HepG2 (cell line): ENCODE measurements at regions not wholly inside any gene's neighbourhood (a gene's known extent, or its start where the extent isn't known, plus 50 kb on each side); places are given as distances from the start of the nearest gene placed in this dataset.

Source experiments
- ARHGAP35 ChIP-seq: sonication (generic); formaldehyde crosslinking; IDR thresholded peaks from 2 replicates; pipeline ENCODE4 v1.9.0; 2022; ENCODE audit warnings: mild to moderate bottlenecking, inconsistent platforms, moderate library complexity, missing genetic modification reagents, borderline replicate concordance
- BCLAF1 ChIP-seq: fragments of 450-650 bp; IDR thresholded peaks from 2 replicates; pipeline ENCODE4 v1.6.1; 2017; ENCODE audit warnings: mild to moderate bottlenecking
- FOXM1 ChIP-seq: sonication (generic); formaldehyde crosslinking; IDR thresholded peaks from 2 replicates; pipeline ENCODE4 v1.5.0; 2020; ENCODE audit warnings: missing genetic modification reagents
- HHEX ChIP-seq: IDR thresholded peaks from 2 replicates; pipeline ENCODE4 v1.6.1; 2016; ENCODE audit warnings: control low read depth
- KAT2B ChIP-seq: fragments of 150-350 bp; IDR thresholded peaks from 2 replicates; pipeline ENCODE4 v1.6.1; 2014; ENCODE audit warnings: low read depth, low read length, borderline replicate concordance
- KLF16 ChIP-seq, 2 experiments: sonication (generic) in 1 of 2; formaldehyde crosslinking in 1 of 2; IDR thresholded peaks; 2 replicates each; pipeline versions ENCODE4 v1.6.1 to v1.8.0; 2016 to 2023; ENCODE audit warnings: missing genetic modification reagents in 2 of 2, missing compliant biosample characterization in 1 of 2
- PRPF4 ChIP-seq: fragments of 200-400 bp; formaldehyde crosslinking; IDR thresholded peaks from 2 replicates; pipeline ENCODE4 v1.6.1; 2016; ENCODE audit warnings: low read length, low read depth; ENCODE audit not compliant: poor library complexity, severe bottlenecking
- RBM22 ChIP-seq: fragments of 200-400 bp; formaldehyde crosslinking; optimal IDR thresholded peaks from 2 replicates; pipeline ENCODE3; 2017; ENCODE audit warnings: mild to moderate bottlenecking, low read length, moderate library complexity
- RELA ChIP-seq: sonication (generic); formaldehyde crosslinking; IDR thresholded peaks from 2 replicates; pipeline ENCODE4 v1.4.0; 2020; ENCODE audit warnings: missing genetic modification reagents
- SP140L ChIP-seq: sonication (generic); formaldehyde crosslinking; IDR thresholded peaks from 2 replicates; pipeline ENCODE4 v1.4.0; 2020; ENCODE audit warnings: missing genetic modification reagents, borderline replicate concordance
- THAP9 ChIP-seq: sonication (generic); formaldehyde crosslinking; IDR thresholded peaks from 2 replicates; pipeline ENCODE4; 2020; ENCODE audit warnings: missing genetic modification reagents, mild to moderate bottlenecking, borderline replicate concordance
- WIZ ChIP-seq: sonication (generic); formaldehyde crosslinking; IDR thresholded peaks from 2 replicates; pipeline ENCODE4 v1.5.1; 2020; ENCODE audit warnings: mild to moderate bottlenecking, missing genetic modification reagents
- ZBTB7B ChIP-seq: sonication (generic); formaldehyde crosslinking; IDR thresholded peaks from 2 replicates; pipeline ENCODE4 v1.4.0; 2020; ENCODE audit warnings: missing genetic modification reagents
- ZMYM3 ChIP-seq: sonication (generic); formaldehyde crosslinking; IDR thresholded peaks from 2 replicates; pipeline ENCODE4 v1.5.1; 2020; ENCODE audit warnings: mild to moderate bottlenecking, missing genetic modification reagents
- ZNF354B ChIP-seq: sonication (generic); formaldehyde crosslinking; IDR thresholded peaks from 2 replicates; pipeline ENCODE4 v1.8.0; 2022; ENCODE audit warnings: mild to moderate bottlenecking, missing genetic modification reagents
- ZNF460 ChIP-seq: sonication (generic); formaldehyde crosslinking; IDR thresholded peaks from 2 replicates; pipeline ENCODE4 v1.5.1; 2020; ENCODE audit warnings: missing genetic modification reagents, mild to moderate bottlenecking, borderline replicate concordance
- ZNF572 ChIP-seq: sonication (generic); formaldehyde crosslinking; IDR thresholded peaks from 2 replicates; pipeline ENCODE4 v1.5.1; 2020; ENCODE audit warnings: mild to moderate bottlenecking, missing genetic modification reagents
- ZSCAN25 ChIP-seq: sonication (generic); formaldehyde crosslinking; IDR thresholded peaks from 2 replicates; pipeline ENCODE4 v1.8.0; 2022; ENCODE audit warnings: mild to moderate bottlenecking, missing genetic modification reagents
- TF ChIP-seq, protein P1 (sequence below): sonication (generic); formaldehyde crosslinking; IDR thresholded peaks from 2 replicates; pipeline ENCODE4 v1.4.0; 2020; ENCODE audit warnings: mild to moderate bottlenecking, missing genetic modification reagents

DNA sequence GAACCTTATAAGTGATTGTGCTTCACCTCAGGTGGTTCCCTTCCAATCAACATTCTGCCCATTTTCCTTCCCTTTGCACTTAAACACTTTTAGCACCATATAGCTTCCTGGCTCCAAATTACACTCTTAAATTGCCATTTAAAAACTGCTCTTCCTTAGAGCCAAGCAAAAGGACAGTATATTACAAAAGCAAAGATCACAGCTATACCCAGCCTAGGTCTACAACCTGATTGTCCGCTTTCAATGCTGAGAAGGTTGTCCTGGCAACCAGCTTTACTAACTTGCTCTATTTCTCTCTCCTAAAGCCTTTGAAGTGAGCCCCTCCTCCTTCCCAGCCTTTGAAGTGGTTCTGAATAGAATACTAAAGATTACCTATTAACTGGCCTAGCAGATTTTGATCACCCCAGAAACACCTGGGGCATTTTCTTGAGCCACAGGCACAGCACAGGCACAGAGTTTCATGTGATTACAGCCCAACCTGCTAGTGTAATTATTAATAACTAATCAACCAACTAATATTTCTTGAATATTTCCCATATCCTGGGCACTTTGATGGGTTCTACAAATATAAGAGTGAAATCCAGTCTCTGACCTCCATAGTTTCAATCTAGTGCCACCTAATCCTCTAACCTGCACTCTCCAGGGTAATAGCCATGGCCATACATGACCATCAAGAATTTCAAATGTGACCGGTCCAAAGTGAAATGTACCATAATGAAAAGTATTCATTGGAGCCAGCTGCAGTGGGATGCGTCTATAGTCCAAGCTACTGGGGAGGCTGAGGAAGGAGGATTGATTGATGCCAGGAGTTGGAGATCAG, 63.6 kb upstream of the TRIM24 start (continued):
- TF ChIP-seq KLF16 (CRISPR knock-in tag; IDR thresholded peaks at IDR 0.05) (no peak; a peak in 1 of 4 replicates), ZBTB7B (CRISPR knock-in tag) (no peak), ARHGAP35 (CRISPR knock-in tag) (no peak), RBM22 (no peak), HHEX (CRISPR knock-in tag) (0 out of 2 replicates have a peak, but pooled peaks have one; percentile 42), THAP9 (CRISPR knock-in tag) (no peak), KAT2B (no peak), ZNF572 (CRISPR knock-in tag) (no peak), ZMYM3 (peak; percentile 68; the same call in 1 of the 2 replicates), RELA (no peak), ZNF460 (CRISPR knock-in tag) (no peak), FOXM1 (CRISPR knock-in tag) (no peak), WIZ (CRISPR knock-in tag) (no peak), BCLAF1 (no peak), ZNF354B (CRISPR knock-in tag) (no peak), PRPF4 (no peak), SP140L (no peak; the same call in 1 of the 2 replicates), ZSCAN25 (CRISPR knock-in tag) (no peak)
- TF ChIP-seq, protein P1, sequence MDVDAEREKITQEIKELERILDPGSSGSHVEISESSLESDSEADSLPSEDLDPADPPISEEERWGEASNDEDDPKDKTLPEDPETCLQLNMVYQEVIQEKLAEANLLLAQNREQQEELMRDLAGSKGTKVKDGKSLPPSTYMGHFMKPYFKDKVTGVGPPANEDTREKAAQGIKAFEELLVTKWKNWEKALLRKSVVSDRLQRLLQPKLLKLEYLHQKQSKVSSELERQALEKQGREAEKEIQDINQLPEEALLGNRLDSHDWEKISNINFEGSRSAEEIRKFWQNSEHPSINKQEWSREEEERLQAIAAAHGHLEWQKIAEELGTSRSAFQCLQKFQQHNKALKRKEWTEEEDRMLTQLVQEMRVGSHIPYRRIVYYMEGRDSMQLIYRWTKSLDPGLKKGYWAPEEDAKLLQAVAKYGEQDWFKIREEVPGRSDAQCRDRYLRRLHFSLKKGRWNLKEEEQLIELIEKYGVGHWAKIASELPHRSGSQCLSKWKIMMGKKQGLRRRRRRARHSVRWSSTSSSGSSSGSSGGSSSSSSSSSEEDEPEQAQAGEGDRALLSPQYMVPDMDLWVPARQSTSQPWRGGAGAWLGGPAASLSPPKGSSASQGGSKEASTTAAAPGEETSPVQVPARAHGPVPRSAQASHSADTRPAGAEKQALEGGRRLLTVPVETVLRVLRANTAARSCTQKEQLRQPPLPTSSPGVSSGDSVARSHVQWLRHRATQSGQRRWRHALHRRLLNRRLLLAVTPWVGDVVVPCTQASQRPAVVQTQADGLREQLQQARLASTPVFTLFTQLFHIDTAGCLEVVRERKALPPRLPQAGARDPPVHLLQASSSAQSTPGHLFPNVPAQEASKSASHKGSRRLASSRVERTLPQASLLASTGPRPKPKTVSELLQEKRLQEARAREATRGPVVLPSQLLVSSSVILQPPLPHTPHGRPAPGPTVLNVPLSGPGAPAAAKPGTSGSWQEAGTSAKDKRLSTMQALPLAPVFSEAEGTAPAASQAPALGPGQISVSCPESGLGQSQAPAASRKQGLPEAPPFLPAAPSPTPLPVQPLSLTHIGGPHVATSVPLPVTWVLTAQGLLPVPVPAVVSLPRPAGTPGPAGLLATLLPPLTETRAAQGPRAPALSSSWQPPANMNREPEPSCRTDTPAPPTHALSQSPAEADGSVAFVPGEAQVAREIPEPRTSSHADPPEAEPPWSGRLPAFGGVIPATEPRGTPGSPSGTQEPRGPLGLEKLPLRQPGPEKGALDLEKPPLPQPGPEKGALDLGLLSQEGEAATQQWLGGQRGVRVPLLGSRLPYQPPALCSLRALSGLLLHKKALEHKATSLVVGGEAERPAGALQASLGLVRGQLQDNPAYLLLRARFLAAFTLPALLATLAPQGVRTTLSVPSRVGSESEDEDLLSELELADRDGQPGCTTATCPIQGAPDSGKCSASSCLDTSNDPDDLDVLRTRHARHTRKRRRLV (CRISPR knock-in tag), result no peak
